HG03378 (cell line): ENCODE measurements at regions not wholly inside any gene's neighbourhood (a gene's known extent, or its start where the extent isn't known, plus 50 kb on each side); places are given as distances from the start of the nearest gene placed in this dataset.

ENCODE experiments used
- ATAC-seq: cut with Tn5 transposase; IDR thresholded peaks from one replicate; pipeline ENCODE4 v1.9.1; 2021; ENCODE audit warnings: mild to moderate bottlenecking, moderate library complexity; ENCODE audit not compliant: unreplicated experiment

DNA sequence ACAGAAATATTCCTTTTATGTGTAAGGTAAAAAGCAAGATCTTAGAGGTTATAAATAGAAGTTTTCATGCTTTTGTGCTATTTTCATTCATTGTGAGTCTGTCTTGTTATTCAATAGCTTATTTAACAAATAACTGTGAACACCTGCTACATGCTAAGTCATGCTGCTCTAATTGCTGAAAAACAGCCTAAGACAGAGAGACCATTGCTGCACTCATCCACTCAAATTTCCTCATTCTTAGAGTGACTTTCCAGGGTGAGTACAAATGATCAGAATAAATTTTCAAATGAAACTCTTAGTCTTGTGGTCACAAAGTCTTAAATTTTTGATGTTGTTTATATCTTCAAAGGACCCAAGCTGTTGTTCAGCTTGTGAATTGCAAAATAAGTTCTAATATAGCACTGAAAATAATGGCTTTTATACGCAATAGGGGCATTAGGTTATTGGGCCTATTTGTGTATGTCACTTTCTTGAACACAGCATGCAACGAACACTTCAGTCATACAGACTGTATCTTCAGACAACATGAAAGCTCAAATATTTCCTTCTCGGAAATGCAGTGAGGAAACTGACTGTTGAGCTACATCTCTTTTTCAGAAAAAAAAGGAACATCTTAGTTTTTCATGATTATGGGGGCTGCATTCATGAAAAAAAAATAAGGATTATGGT lies 247.9 kb upstream of the PCDH15 start:
- no peak for ATAC-seq

GRCh38 chr10:55043540-55043939 lies 242.5 kb upstream of the PCDH15 start:
- ATAC-seq, result no peak

DNA sequence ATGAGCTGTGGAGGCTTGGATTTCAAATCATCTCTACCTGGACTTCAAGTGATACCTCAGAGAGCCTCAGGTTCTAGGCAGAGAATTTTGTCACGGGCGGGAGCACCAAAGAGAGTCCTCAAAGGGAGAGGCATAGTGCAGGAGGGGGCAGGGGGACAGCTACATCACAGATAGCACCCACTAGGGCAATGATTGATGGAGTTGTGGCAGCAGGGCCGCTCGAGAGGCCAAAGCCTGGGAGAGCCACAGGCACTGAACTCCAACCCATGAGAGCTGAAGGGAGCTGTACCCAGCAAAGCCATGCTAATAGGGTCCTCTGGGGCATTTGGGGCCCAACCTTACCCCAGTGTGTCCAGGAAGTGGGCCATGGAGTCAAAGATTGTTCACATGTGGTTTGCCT lies 232.0 kb upstream of the PCDH15 start:
- ATAC-seq, result no peak

GRCh38 chr10:55024713-55025112 lies 223.7 kb upstream of the PCDH15 start:
- ATAC-seq, result no peak

- no peak for ATAC-seq
Measured at GRCh38 chr10:55019439-55019838, 218.4 kb upstream of the PCDH15 start.

GRCh38 chr10:55013318-55013717 lies 212.3 kb upstream of the PCDH15 start:
- ATAC-seq, result no peak

- ATAC-seq, result no peak
Measured at GRCh38 chr10:55002420-55002819, 201.4 kb upstream of the PCDH15 start.

DNA sequence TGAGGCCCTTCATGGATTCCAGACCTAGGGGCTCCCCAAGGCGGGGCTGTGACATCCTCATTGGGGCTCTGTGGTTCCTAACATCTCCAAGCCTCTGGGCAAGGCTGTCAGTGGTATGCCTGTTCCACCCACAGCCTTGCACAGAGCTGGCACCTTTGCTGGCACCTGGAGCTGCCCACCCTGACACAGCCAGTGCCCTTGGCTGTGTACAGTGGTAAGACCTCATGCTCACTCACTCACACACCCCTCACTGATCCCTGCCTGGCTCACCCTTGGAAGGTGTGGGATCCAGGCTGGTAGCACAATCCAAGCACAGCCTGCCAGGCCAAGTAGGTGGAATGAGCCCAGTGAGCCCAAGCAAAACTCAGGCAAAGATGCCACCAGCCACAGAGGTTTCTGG lies 200.4 kb upstream of the PCDH15 start:
- no peak for ATAC-seq

GRCh38 chr10:54993148-54993547 lies 192.1 kb upstream of the PCDH15 start:
- no peak for ATAC-seq

- ATAC-seq, result no peak
Measured at GRCh38 chr10:54985732-54986131, 184.7 kb upstream of the PCDH15 start.

- no peak for ATAC-seq
Measured at GRCh38 chr10:54983255-54983654, 182.2 kb upstream of the PCDH15 start.

DNA sequence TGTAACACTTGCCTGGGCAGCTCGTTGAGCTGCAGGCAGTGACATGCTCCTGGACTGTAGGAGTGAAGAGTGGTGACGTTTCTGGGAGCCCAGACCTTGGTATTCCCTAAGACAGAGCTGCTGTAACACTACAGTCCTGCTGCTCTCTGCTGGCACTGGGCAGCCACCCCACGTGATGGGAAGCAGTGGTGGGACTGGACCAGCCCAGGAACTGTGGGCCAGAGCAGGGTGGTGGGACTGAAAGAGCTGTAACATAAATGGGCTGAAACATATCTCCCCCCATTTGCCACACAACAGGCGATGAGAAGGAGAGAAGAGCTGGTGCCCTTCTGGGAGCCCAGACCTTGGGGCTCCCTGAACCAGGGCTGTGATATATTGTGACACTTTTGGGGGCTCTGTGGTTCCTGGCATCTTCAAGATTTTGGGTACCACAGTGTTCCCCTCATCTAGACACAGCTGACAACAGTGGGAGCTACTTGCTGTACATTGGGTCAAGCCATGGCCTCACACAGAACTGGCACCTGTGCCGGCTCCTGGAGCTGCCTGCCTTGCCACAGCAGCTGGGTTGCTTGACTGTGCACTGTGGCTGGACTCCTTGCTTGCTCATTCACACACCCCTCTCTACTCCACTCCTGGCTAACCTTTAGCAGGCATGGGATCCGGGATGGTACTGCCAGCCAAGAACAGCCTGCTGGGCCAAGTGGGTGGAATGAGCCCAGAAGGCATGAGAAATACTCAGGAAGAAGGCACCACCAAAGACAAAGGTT lies 161.3 kb upstream of the PCDH15 start:
- no peak for ATAC-seq

GRCh38 chr10:54961040-54961439 lies 160.0 kb upstream of the PCDH15 start:
- no peak for ATAC-seq

DNA sequence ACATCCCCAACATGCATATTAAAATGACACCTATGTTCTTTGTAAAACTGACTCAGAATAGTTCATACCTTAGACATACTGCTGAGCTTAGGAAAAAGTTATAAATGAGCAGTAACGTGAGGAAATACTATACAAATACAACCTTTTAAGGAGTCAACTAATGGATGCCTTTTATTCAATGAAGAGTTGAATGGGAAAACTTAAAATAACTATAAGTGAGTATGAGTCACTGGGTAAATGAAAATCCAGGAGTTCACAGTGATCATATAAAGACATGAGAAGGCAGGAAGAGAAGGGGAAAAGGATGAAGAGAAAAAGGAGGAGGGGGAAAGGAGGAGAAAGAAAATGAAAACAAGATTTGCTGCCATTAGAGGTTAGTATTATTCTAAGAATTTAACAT lies 157.8 kb upstream of the PCDH15 start:
- ATAC-seq, result no peak

DNA sequence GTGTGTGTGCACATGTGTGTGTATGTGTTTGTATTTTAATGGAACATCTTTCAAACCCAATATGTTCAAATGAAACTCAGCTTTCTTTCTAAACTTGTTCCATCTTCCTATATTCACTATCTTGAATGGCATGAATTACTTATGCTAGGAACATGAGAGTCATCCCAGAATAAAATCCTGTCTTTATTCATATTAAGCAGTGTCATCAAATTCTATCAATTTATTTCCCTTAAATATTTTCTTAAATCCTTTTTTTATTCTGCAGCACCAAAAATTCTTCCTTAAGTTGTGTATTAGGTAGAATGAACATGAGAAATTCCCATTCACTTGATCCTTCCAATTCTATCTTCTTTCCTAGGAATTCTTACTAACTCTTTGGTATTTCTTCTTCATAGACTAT lies 146.6 kb upstream of the PCDH15 start:
- ATAC-seq, result no peak

- no peak for ATAC-seq
Measured at GRCh38 chr10:54940418-54940817, 139.4 kb upstream of the PCDH15 start.

GRCh38 chr10:54914049-54914448 lies 113.0 kb upstream of the PCDH15 start:
- no peak for ATAC-seq

- ATAC-seq, result no peak
Measured at GRCh38 chr10:54909165-54909564, 108.1 kb upstream of the PCDH15 start.

GRCh38 chr10:54908019-54908418 lies 107.0 kb upstream of the PCDH15 start:
- ATAC-seq, result no peak

- no peak for ATAC-seq
Measured at GRCh38 chr10:54906940-54907339, 105.9 kb upstream of the PCDH15 start.

DNA sequence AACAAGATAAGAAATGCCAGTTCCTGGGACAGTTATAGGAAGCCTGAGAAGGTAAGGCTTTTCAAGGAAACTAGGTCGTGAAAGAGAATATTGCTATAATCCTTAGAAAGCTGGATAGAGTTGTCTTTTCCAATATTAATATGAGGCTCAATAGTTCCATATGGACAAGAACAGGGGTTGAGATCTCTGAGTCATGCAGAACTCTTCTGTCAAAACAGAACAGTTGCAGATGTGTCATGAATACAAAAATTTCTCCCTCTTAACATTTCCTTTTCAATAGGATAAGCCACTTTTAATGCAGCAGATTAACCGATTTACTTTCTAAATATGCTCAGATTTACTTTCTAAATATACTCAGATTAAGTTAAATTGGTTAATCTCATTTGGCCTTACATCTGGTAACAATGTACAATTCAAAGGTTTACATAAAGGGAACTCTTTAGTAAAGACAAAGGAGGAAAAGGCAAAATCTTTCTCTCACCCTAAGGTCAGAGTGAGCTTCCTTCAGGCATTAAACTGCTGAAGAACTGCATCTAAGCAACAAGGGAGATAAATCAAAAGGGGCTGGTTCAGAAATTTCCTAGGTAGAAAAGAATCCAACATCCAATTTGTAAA lies 104.7 kb upstream of the PCDH15 start:
- ATAC-seq, result no peak

- no peak for ATAC-seq
Measured at GRCh38 chr10:54904833-54905232, 103.8 kb upstream of the PCDH15 start.
